BE2C (cell line): ENCODE measurements at regions not wholly inside any gene's neighbourhood (a gene's known extent, or its start where the extent isn't known, plus 50 kb on each side); places are given as distances from the start of the nearest gene placed in this dataset.

ENCODE experiments used
- DNase-seq: peaks from one replicate; pipeline ENCODE4 v3.0.0-alpha.2; 2020
- H3K27me3 ChIP-seq: fragments of 250-450 bp; sonication (Bioruptor Pico); 2 replicates; pipeline ENCODE4 v1.5.1; 2020; ENCODE audit warnings: mild to moderate bottlenecking
- H3K36me3 ChIP-seq: fragments of 250-450 bp; sonication (Bioruptor Pico); 2 replicates; pipeline ENCODE4 v1.5.1; 2020; ENCODE audit warnings: mild to moderate bottlenecking
- H3K4me1 ChIP-seq: fragments of 250-450 bp; sonication (Bioruptor Pico); 2 replicates; pipeline ENCODE4 v1.5.1; 2020
- H3K4me3 ChIP-seq: 2 replicates; pipeline ENCODE4 v1.5.1; 2011; ENCODE audit warnings: low read depth, low read length
- H3K9me3 ChIP-seq: fragments of 250-450 bp; sonication (Bioruptor Pico); 2 replicates; pipeline ENCODE4 v1.5.1; 2020
- TF ChIP-seq, protein P1 (sequence below): IDR thresholded peaks from 2 replicates; pipeline ENCODE4 v1.5.1; 2012; ENCODE audit warnings: mild to moderate bottlenecking, low read depth, low read length

DNA sequence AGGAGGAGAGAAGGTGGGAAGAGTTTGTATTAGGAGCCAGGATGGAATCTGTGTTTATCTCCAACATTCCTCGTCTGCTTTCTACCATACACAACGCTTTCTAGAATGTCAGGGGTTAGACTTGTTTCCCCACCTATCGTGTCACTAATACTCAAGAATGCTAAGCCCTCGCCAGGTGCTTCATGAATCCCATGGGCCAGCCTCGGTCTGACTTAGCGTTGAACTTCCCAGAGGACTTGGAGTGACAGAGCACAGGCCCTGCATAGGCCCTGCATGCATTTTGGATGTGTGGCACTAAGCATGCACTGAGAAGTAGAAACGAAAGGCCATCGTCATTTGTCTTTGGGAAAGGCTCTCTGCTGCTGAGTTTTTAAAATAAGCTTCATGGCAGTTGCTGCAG is 328.7 kb downstream of the NSG2 start:
- H3K4me1 ChIP-seq: peaks cover 21% of the 10 kb centered on the region
- DNase-seq: no peak
- no peak overlapping the region for H3K4me3 ChIP-seq
- H3K27me3 ChIP-seq: no peaks in the 10 kb centered on the region
- H3K36me3 ChIP-seq: no peaks in the 10 kb centered on the region
- TF ChIP-seq, protein P1, sequence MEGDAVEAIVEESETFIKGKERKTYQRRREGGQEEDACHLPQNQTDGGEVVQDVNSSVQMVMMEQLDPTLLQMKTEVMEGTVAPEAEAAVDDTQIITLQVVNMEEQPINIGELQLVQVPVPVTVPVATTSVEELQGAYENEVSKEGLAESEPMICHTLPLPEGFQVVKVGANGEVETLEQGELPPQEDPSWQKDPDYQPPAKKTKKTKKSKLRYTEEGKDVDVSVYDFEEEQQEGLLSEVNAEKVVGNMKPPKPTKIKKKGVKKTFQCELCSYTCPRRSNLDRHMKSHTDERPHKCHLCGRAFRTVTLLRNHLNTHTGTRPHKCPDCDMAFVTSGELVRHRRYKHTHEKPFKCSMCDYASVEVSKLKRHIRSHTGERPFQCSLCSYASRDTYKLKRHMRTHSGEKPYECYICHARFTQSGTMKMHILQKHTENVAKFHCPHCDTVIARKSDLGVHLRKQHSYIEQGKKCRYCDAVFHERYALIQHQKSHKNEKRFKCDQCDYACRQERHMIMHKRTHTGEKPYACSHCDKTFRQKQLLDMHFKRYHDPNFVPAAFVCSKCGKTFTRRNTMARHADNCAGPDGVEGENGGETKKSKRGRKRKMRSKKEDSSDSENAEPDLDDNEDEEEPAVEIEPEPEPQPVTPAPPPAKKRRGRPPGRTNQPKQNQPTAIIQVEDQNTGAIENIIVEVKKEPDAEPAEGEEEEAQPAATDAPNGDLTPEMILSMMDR: no peak
- no peaks in the 10 kb centered on the region for H3K9me3 ChIP-seq

DNA sequence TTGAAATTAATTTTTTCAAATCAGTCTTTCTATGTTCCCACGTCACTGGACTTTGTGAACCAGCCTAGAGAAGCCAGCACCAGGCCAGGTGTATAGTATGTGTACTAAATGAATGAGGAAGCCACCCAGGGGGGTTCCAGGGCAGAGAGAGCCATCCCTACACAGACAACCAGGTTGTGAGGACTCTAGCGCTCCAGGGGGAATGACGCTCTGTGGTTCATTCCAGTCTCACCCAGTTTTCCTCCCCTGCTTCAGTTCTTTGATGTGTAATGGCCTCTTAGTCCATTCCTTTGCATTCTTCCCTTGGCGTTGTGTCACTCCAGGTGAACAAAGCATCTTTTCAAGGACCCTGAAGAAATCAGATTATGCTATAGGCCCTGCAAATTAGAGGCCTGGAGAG is 330.6 kb downstream of the NSG2 start:
- TF ChIP-seq, protein P1: no peak
- Histone ChIP-seq H3K36me3 (no peaks in the 10 kb centered on the region), H3K4me1 (peaks cover 19% of the 10 kb centered on the region), H3K27me3 (no peaks in the 10 kb centered on the region), H3K9me3 (no peaks in the 10 kb centered on the region), H3K4me3 (no peak overlapping the region)
- no peak for DNase-seq

DNA sequence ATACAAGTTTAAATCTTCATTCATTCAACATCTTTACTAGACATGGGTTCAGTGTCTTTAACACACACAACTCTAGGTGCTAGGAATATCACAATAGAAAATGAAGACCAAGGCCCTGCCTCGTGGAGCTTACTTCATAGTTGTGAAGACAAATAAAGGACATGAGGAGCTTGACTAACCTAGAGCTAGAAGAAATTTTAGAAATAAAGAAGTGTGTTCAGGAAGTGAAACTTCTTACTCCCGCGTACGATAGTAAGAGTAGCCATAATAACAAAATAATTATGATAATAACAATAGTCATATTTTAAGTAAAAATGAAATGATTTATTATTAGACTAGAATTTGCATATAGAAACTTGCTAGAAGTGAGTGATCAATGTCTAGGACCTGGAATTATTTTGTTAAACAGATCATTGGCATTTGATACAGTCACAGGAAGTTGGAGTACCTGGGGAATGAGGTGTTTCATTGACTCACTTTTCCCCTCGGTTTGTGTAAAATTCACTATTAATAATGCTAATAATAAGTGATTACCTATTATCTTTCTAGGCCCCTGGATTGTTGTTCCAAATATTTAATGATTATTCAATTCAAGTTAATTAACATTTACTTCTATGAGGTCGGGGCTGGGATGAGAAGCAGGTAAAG is 331.3 kb downstream of the NSG2 start:
- Histone ChIP-seq H3K4me1 (peaks cover 14% of the 10 kb centered on the region), H3K9me3 (no peaks in the 10 kb centered on the region), H3K27me3 (no peaks in the 10 kb centered on the region), H3K4me3 (no peak overlapping the region), H3K36me3 (no peaks in the 10 kb centered on the region)
- TF ChIP-seq, protein P1: no peak
- no peak for DNase-seq

DNA sequence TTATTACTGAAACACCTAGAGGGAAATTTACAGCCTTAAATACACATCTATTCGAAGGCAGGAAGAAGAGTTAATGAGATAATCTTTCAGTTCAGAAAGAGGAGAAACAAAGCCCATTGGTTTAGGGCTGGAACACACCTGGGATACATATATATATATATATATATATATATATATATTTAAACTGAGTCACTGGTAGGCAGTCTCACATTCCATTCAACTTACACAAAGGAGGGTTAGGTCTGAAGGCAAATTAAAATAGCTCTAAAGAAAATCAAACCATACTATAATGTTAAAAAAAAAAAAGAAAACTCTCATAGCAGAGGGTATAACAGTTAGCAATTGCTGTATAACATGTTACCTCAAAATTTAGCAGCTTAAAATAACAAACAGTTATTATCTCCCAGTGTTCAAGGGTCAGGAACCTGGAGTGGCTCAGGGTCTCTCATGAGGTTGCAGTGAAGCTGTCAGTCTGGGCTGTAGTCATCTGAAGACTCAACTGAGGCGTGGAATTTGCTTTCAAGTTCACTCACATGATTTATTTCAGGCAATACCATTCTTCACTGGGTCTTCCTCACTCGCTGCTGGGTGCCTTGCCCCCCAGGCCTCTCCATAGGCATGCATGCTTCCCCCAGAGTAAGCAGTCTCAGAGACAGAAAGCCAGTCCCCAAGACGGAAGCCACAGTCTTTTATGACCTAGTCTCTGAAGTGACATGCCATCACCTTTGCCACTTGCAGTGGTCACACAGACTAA is 332.8 kb downstream of the NSG2 start:
- Histone ChIP-seq H3K4me3 (no peak overlapping the region), H3K9me3 (no peaks in the 10 kb centered on the region), H3K4me1 (peaks cover 15% of the 10 kb centered on the region), H3K27me3 (no peaks in the 10 kb centered on the region), H3K36me3 (no peaks in the 10 kb centered on the region)
- TF ChIP-seq, protein P1: no peak
- DNase-seq: no peak

- no peaks in the 10 kb centered on the region for H3K27me3 ChIP-seq
- no peaks in the 10 kb centered on the region for H3K36me3 ChIP-seq
- TF ChIP-seq, protein P1: no peak
Observed at GRCh38 chr5:174380311-174380710, 334.8 kb downstream of the NSG2 start.

GRCh38 chr5:174381241-174381640 is 335.7 kb downstream of the NSG2 start:
- DNase-seq: no peak
- no peak overlapping the region for H3K4me3 ChIP-seq
- no peaks in the 10 kb centered on the region for H3K36me3 ChIP-seq
- H3K9me3 ChIP-seq: no peaks in the 10 kb centered on the region
- TF ChIP-seq, protein P1: no peak
- no peaks in the 10 kb centered on the region for H3K27me3 ChIP-seq
- peaks cover 30% of the 10 kb centered on the region for H3K4me1 ChIP-seq

More at GRCh38 chr5:174380311-174380710, 334.8 kb downstream of the NSG2 start:
- peaks cover 28% of the 10 kb centered on the region for H3K4me1 ChIP-seq
- no peaks in the 10 kb centered on the region for H3K9me3 ChIP-seq
- DNase-seq: no peak
- no peak overlapping the region for H3K4me3 ChIP-seq
